Fibroblast of lung (primary cell): ENCODE measurements at regions not wholly inside any gene's neighbourhood (a gene's known extent, or its start where the extent isn't known, plus 50 kb on each side); places are given as distances from the start of the nearest gene placed in this dataset.
"Not testable (repeated sequence)": the region's sequence is repeated elsewhere in the genome, so short reads cannot be mapped to it uniquely, and the experiment has no call there.

Experiments used
- DNase-seq, 2 donors: peaks; one replicate each; pipeline versions ENCODE4 v3.0.0 to v3.0.0-alpha.2; 2010; ENCODE audit warnings: low read depth in 2 of 2
- H2AFZ ChIP-seq: 2 replicates; pipeline ENCODE4 v1.5.1; 2012; ENCODE audit warnings: low read length, control low read depth, inconsistent platforms
- H3K27ac ChIP-seq: 2 replicates; pipeline ENCODE4 v1.5.1; 2011; ENCODE audit warnings: low read length, control low read depth; ENCODE audit not compliant: insufficient read depth
- H3K27me3 ChIP-seq: 2 replicates; pipeline ENCODE4 v1.5.1; 2011; ENCODE audit warnings: mild to moderate bottlenecking, low read length; ENCODE audit not compliant: control insufficient read depth, insufficient read depth
- H3K36me3 ChIP-seq: 2 replicates; pipeline ENCODE4 v1.5.1; 2011; ENCODE audit warnings: low read length; ENCODE audit not compliant: control insufficient read depth, insufficient read depth
- H3K4me1 ChIP-seq: 2 replicates; pipeline ENCODE4 v1.5.1; 2011; ENCODE audit warnings: low read length; ENCODE audit not compliant: control insufficient read depth, insufficient read depth; ENCODE audit errors: extremely low read depth
- H3K4me2 ChIP-seq: 2 replicates; pipeline ENCODE4 v1.5.1; 2011; ENCODE audit warnings: low read length, control low read depth; ENCODE audit not compliant: insufficient read depth; ENCODE audit errors: extremely low read depth
- H3K4me3 ChIP-seq, 4 experiments: fragments of 200-600 bp in 1 of 4; sonication (generic) in 1 of 4; replicated peaks in 1 of 4; 2 replicates each; pipeline ENCODE4 v1.5.1; 2011 to 2016; ENCODE audit warnings: low read length in 4 of 4, low read depth in 3 of 4, mild to moderate bottlenecking in 3 of 4, control low read depth in 2 of 4, inconsistent platforms in 1 of 4, mixed read lengths in 1 of 4; ENCODE audit not compliant: insufficient read depth in 1 of 4; ENCODE audit errors: control extremely low read depth in 1 of 4
- H3K79me2 ChIP-seq: 2 replicates; pipeline ENCODE4 v1.5.1; 2012; ENCODE audit warnings: mild to moderate bottlenecking, low read length, inconsistent platforms; ENCODE audit not compliant: control insufficient read depth, insufficient read depth
- H3K9ac ChIP-seq: 2 replicates; pipeline ENCODE4 v1.5.1; 2011; ENCODE audit warnings: mild to moderate bottlenecking, low read length, control low read depth; ENCODE audit not compliant: insufficient read depth
- H3K9me3 ChIP-seq: 2 replicates; pipeline ENCODE4 v1.5.1; 2012; ENCODE audit warnings: low read depth, low read length; ENCODE audit not compliant: control insufficient read depth, insufficient read depth
- H4K20me1 ChIP-seq: 2 replicates; pipeline ENCODE4 v1.5.1; 2011; ENCODE audit warnings: low read length; ENCODE audit not compliant: control insufficient read depth, insufficient read depth; ENCODE audit errors: extremely low read depth
- EZH2 ChIP-seq: IDR thresholded peaks from 2 replicates; pipeline ENCODE4 v1.5.1; 2012; ENCODE audit warnings: low read length, control low read depth, mild to moderate bottlenecking; ENCODE audit errors: missing control alignments
- TF ChIP-seq, protein P1 (sequence below), 2 donors: IDR thresholded peaks in 1 of 2; conservative IDR thresholded peaks in 1 of 2; 1 replicate in 1 of 2; 2 replicates in 1 of 2; pipeline ENCODE4 v1.5.1; 2011 to 2012; ENCODE audit warnings: low read length in 2 of 2, control low read depth in 1 of 2, inconsistent platforms in 1 of 2, low read depth in 1 of 2, mild to moderate bottlenecking in 1 of 2

- H2AFZ ChIP-seq: no peak overlapping the region
- no peak overlapping the region for H3K4me2 ChIP-seq
- no peaks in the 10 kb centered on the region for H3K79me2 ChIP-seq
- no peaks in the 10 kb centered on the region for H3K9me3 ChIP-seq
- H3K9ac ChIP-seq: no peak overlapping the region
- H4K20me1 ChIP-seq: no peaks in the 10 kb centered on the region
- no peaks in the 10 kb centered on the region for H3K27me3 ChIP-seq
- no peak for TF ChIP-seq EZH2
- TF ChIP-seq, protein P1, sequence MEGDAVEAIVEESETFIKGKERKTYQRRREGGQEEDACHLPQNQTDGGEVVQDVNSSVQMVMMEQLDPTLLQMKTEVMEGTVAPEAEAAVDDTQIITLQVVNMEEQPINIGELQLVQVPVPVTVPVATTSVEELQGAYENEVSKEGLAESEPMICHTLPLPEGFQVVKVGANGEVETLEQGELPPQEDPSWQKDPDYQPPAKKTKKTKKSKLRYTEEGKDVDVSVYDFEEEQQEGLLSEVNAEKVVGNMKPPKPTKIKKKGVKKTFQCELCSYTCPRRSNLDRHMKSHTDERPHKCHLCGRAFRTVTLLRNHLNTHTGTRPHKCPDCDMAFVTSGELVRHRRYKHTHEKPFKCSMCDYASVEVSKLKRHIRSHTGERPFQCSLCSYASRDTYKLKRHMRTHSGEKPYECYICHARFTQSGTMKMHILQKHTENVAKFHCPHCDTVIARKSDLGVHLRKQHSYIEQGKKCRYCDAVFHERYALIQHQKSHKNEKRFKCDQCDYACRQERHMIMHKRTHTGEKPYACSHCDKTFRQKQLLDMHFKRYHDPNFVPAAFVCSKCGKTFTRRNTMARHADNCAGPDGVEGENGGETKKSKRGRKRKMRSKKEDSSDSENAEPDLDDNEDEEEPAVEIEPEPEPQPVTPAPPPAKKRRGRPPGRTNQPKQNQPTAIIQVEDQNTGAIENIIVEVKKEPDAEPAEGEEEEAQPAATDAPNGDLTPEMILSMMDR (conservative IDR thresholded peaks at IDR 0.05 in 1 of 2, IDR thresholded peaks at IDR 0.05 in 1 of 2; ENCODE audit: low read depth in 1 of 2, low read length in 2 of 2): no peak
- DNase-seq: no peak
- no peaks in the 10 kb centered on the region for H3K4me1 ChIP-seq
- H3K27ac ChIP-seq: no peak overlapping the region
- H3K36me3 ChIP-seq: no peaks in the 10 kb centered on the region
- H3K4me3 ChIP-seq: no peak overlapping the region
Observed at GRCh38 chr11:33434294-33434693, 177.1 kb downstream of the HIPK3 start.

DNA sequence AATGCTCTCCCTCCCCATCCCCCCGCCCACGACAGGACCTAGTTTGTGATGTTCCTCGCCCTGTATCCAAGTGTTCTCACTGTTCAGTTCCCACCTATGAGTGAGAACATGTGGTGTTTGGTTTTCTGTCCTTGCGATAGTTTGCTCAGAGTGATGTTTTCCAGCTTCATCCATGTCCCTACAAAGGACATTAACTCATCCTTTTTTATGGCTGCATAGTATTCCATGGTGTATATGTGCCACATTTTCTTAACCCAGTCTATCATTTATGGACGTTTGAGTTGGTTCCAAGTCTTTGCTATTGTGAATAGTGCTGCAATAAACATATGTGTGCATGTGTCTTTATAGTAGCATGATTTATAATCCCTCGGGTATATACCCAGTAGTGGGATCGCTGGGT, 171.3 kb downstream of the HIPK3 start:
- H4K20me1 ChIP-seq, H3K4me3 ChIP-seq, H3K9ac ChIP-seq, H3K4me1 ChIP-seq, H3K36me3 ChIP-seq, H3K79me2 ChIP-seq, H3K27ac ChIP-seq, DNase-seq, H2AFZ ChIP-seq, H3K27me3 ChIP-seq, H3K4me2 ChIP-seq, H3K9me3 ChIP-seq: not testable (repeated sequence)

DNA sequence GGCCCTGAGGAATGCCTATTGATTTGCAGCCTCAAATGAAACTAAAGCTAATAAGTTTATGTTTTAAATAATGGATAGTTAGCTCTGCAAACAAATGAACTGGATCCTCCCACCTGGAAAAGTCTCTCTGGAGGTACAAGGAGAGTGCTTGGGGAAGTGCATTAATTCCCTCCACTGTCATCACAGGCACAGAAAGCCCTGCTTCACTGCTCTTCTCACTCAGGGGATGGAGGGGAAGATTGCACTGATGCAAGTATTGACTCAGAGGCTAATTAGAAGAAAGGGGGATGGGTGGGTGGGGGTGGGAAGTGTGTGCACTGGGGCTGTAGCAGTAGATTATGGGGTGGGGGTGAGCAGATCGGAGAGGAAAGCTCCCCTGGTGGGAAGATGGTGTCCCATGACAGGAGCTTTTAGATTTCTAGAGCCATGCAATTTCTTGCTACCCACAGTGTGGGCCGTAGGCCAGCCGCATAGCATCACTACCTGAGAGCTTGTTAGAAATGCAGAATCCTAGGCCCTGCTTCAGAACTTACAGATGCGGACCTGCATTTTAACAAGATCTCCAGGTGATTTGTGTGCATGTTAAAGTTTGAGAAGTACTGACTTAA, 163.9 kb downstream of the HIPK3 start:
- no peaks in the 10 kb centered on the region for H4K20me1 ChIP-seq
- H3K9ac ChIP-seq: no peak overlapping the region
- no peak for DNase-seq
- H2AFZ ChIP-seq: no peak overlapping the region
- H3K4me1 ChIP-seq: no peaks in the 10 kb centered on the region
- H3K27ac ChIP-seq: no peak overlapping the region
- no peaks in the 10 kb centered on the region for H3K27me3 ChIP-seq
- TF ChIP-seq EZH2: no peak
- TF ChIP-seq, protein P1 (conservative IDR thresholded peaks at IDR 0.05 in 1 of 2, IDR thresholded peaks at IDR 0.05 in 1 of 2; ENCODE audit: low read depth in 1 of 2, low read length in 2 of 2): no peak
- no peak overlapping the region for H3K4me3 ChIP-seq
- no peaks in the 10 kb centered on the region for H3K9me3 ChIP-seq
- no peaks in the 10 kb centered on the region for H3K36me3 ChIP-seq
- H3K79me2 ChIP-seq: no peaks in the 10 kb centered on the region
- no peak overlapping the region for H3K4me2 ChIP-seq
